H1 (cell line): ENCODE measurements at regions not wholly inside any gene's neighbourhood (a gene's known extent, or its start where the extent isn't known, plus 50 kb on each side); places are given as distances from the start of the nearest gene placed in this dataset.

ENCODE experiments used
- CTCF ChIA-PET: fragments of 300-600 bp; sonication (Branson Sonifier 250); formaldehyde crosslinking; loops from one replicate; lab custom pipeline; 2021; ENCODE audit not compliant: partially characterized antibody; lab: Charles Lee
- POLR2A ChIA-PET: fragments of 300-600 bp; sonication (Branson Sonifier 250); formaldehyde crosslinking; loops from one replicate; lab custom pipeline; 2021; ENCODE audit warnings: inconsistent platforms; ENCODE audit not compliant: partially characterized antibody; lab: Charles Lee
- DNase-seq, 2 experiments: peaks; one replicate each; pipeline versions ENCODE4 v3.0.0 to v3.0.0-alpha.2; 2010 to 2022; ENCODE audit warnings: low spot score in 2 of 2, low read depth in 1 of 2, mixed read lengths in 1 of 2
- FAIRE-seq: peaks from 2 replicates; lab custom pipeline; 2011; peaks lifted over from hg19 to GRCh38; lab: Jason Lieb, UNC
- H2AFZ ChIP-seq: 2 replicates; pipeline ENCODE4 v1.8.1; 2012; ENCODE audit warnings: low read length, inconsistent platforms
- H2AK5ac ChIP-seq: 2 replicates; pipeline ENCODE4 v1.6.1; 2013; ENCODE audit warnings: low read depth, low read length
- H2BK120ac ChIP-seq: replicated peaks from 2 replicates; pipeline ENCODE3; 2013; ENCODE audit warnings: low read depth, low read length, inconsistent platforms
- H2BK12ac ChIP-seq: 2 replicates; pipeline ENCODE4 v1.6.1; 2013; ENCODE audit warnings: low read depth, low read length
- H2BK15ac ChIP-seq: 2 replicates; pipeline ENCODE4 v1.6.1; 2013; ENCODE audit warnings: low read length
- H2BK20ac ChIP-seq: 2 replicates; pipeline ENCODE4 v1.6.1; 2013; ENCODE audit warnings: low read length
- H2BK5ac ChIP-seq: 2 replicates; pipeline ENCODE4 v1.6.1; 2013; ENCODE audit warnings: low read depth, low read length
- H3K14ac ChIP-seq: 2 replicates; pipeline ENCODE4 v1.6.1; 2013; ENCODE audit warnings: inconsistent platforms; ENCODE audit not compliant: insufficient read length
- H3K18ac ChIP-seq: 2 replicates; pipeline ENCODE4 v1.6.1; 2013; ENCODE audit warnings: low read length; ENCODE audit errors: extremely low read depth
- H3K23ac ChIP-seq: 2 replicates; pipeline ENCODE4 v1.6.1; 2013; ENCODE audit warnings: inconsistent platforms; ENCODE audit not compliant: insufficient read length
- H3K23me2 ChIP-seq: 2 replicates; pipeline ENCODE4 v1.6.1; 2013; ENCODE audit warnings: low read depth, low read length
- H3K27ac ChIP-seq: 2 replicates; pipeline ENCODE4 v1.6.1; 2011; ENCODE audit warnings: low read depth, low read length, inconsistent platforms
- H3K27me3 ChIP-seq, 4 experiments: replicated peaks in 1 of 4; 1 replicate in 1 of 4; 2 replicates in 3 of 4; pipeline versions ENCODE4 v1.6.1 to v1.8.1; 2011 to 2013; ENCODE audit warnings: low read length in 3 of 4, mild to moderate bottlenecking in 3 of 4, inconsistent platforms in 2 of 4, mixed read lengths in 2 of 4, moderate library complexity in 1 of 4; ENCODE audit not compliant: control insufficient read depth in 3 of 4, insufficient read depth in 3 of 4; ENCODE audit errors: extremely low read depth in 1 of 4
- H3K36me3 ChIP-seq, 4 experiments: 2 replicates each; pipeline versions ENCODE4 v1.6.1 to v1.8.1; 2011 to 2013; ENCODE audit warnings: mild to moderate bottlenecking in 4 of 4, low read length in 3 of 4, moderate library complexity in 2 of 4, control low read depth in 1 of 4, inconsistent platforms in 1 of 4; ENCODE audit not compliant: insufficient read depth in 4 of 4, control insufficient read depth in 2 of 4
- H3K4ac ChIP-seq: replicated peaks from 2 replicates; pipeline ENCODE3; 2013; ENCODE audit warnings: low read length, low read depth, mixed read lengths, inconsistent platforms; ENCODE audit not compliant: insufficient read length
- H3K4me1 ChIP-seq, 4 experiments: replicated peaks in 1 of 4; 1 replicate in 1 of 4; 2 replicates in 3 of 4; pipeline versions ENCODE4 v1.6.1 to v1.8.1; 2011 to 2013; ENCODE audit warnings: low read length in 3 of 4, inconsistent platforms in 2 of 4, mixed read lengths in 1 of 4; ENCODE audit not compliant: insufficient read depth in 4 of 4, control insufficient read depth in 3 of 4
- H3K4me2 ChIP-seq, 2 experiments: 2 replicates each; pipeline versions ENCODE4 v1.6.1 to v1.8.1; 2011 to 2013; ENCODE audit warnings: low read depth in 2 of 2, low read length in 2 of 2, control low read depth in 1 of 2, inconsistent platforms in 1 of 2, mild to moderate bottlenecking in 1 of 2; ENCODE audit not compliant: insufficient read depth in 1 of 2
- H3K4me3 ChIP-seq, 4 experiments: fragments of 200-600, 300-600 bp in 1 of 4; sonication (generic), shearing (Covaris generic), sonication (Bioruptor Twin) in 1 of 4; 2 replicates each; pipeline versions ENCODE4 v1.5.1 to v1.8.1; 2011 to 2016; ENCODE audit warnings: low read length in 4 of 4, low read depth in 3 of 4, control low read depth in 2 of 4, inconsistent platforms in 2 of 4, mild to moderate bottlenecking in 2 of 4, mixed read lengths in 1 of 4, moderate library complexity in 1 of 4; ENCODE audit not compliant: insufficient read depth in 2 of 4; ENCODE audit errors: extremely low read depth in 1 of 4
- H3K56ac ChIP-seq: replicated peaks from 2 replicates; pipeline ENCODE3; 2013; ENCODE audit warnings: low read depth, mild to moderate bottlenecking, mixed read lengths, low read length, inconsistent platforms; ENCODE audit not compliant: insufficient read length
- H3K79me1 ChIP-seq: 2 replicates; pipeline ENCODE4 v1.6.1; 2013; ENCODE audit warnings: low read depth, low read length, control low read depth
- H3K79me2 ChIP-seq, 2 experiments: 2 replicates each; pipeline versions ENCODE4 v1.6.1 to v1.8.1; 2012 to 2013; ENCODE audit warnings: low read length in 2 of 2, mild to moderate bottlenecking in 2 of 2, inconsistent platforms in 1 of 2; ENCODE audit not compliant: insufficient read depth in 2 of 2, control insufficient read depth in 1 of 2
- H3K9ac ChIP-seq, 4 experiments: replicated peaks in 1 of 4; 1 replicate in 1 of 4; 2 replicates in 3 of 4; pipeline versions ENCODE4 v1.6.1 to v1.8.1; 2011 to 2013; ENCODE audit warnings: low read depth in 3 of 4, low read length in 3 of 4, control low read depth in 2 of 4, mild to moderate bottlenecking in 2 of 4, moderate library complexity in 2 of 4, inconsistent platforms in 1 of 4; ENCODE audit errors: extremely low read depth in 1 of 4
- H3K9me3 ChIP-seq, 2 experiments: 2 replicates each; pipeline versions ENCODE4 v1.6.1 to v1.8.1; 2012 to 2013; ENCODE audit warnings: mild to moderate bottlenecking in 2 of 2, moderate library complexity in 2 of 2, control low read depth in 1 of 2, inconsistent platforms in 1 of 2, low read depth in 1 of 2, low read length in 1 of 2, mixed read lengths in 1 of 2; ENCODE audit not compliant: insufficient read depth in 2 of 2
- H4K20me1 ChIP-seq, 2 experiments: replicated peaks in 1 of 2; 2 replicates each; pipeline versions ENCODE3 to v1.8.1; 2011 to 2013; ENCODE audit warnings: inconsistent platforms in 2 of 2, low read length in 2 of 2, mild to moderate bottlenecking in 1 of 2; ENCODE audit not compliant: insufficient read depth in 2 of 2, control insufficient read depth in 1 of 2
- H4K5ac ChIP-seq: 2 replicates; pipeline ENCODE4 v1.6.1; 2013; ENCODE audit warnings: low read length, low read depth, mixed read lengths, inconsistent platforms; ENCODE audit not compliant: insufficient read length
- H4K8ac ChIP-seq: 2 replicates; pipeline ENCODE4 v1.8.0; 2013; ENCODE audit warnings: mild to moderate bottlenecking, moderate library complexity, low read length, inconsistent platforms; ENCODE audit not compliant: insufficient read depth; ENCODE audit errors: extremely low read depth
- H4K91ac ChIP-seq: replicated peaks from 2 replicates; pipeline ENCODE3; 2013; ENCODE audit warnings: low read length, mixed read lengths, inconsistent platforms; ENCODE audit not compliant: insufficient read length
- BRCA1 ChIP-seq: IDR thresholded peaks from 2 replicates; pipeline ENCODE4 v1.6.1; 2012; ENCODE audit warnings: low read depth, low read length, improper control_type of control experiment
- CEBPB ChIP-seq: IDR thresholded peaks from 2 replicates; pipeline ENCODE4 v1.6.1; 2012; ENCODE audit warnings: low read depth, low read length
- FOSL1 ChIP-seq: IDR thresholded peaks from 2 replicates; pipeline ENCODE4 v1.6.1; 2011; ENCODE audit warnings: mild to moderate bottlenecking, low read depth, low read length, moderate library complexity; ENCODE audit not compliant: insufficient read depth
- KDM4A ChIP-seq: IDR thresholded peaks from one replicate; pipeline ENCODE4 v1.7.1; 2012; ENCODE audit warnings: low read depth, mild to moderate bottlenecking, moderate library complexity, low read length, inconsistent platforms; ENCODE audit not compliant: severe bottlenecking
- NANOG ChIP-seq: IDR thresholded peaks from 2 replicates; pipeline ENCODE4 v1.6.1; 2011; ENCODE audit warnings: low read length, low read depth, mild to moderate bottlenecking, inconsistent platforms; ENCODE audit not compliant: insufficient read depth, poor library complexity, severe bottlenecking
- PHF8 ChIP-seq: fragments of 200-600 bp; sonication (generic); conservative IDR thresholded peaks from 2 replicates; pipeline ENCODE4 v1.7.1; 2012; ENCODE audit warnings: low read depth, mild to moderate bottlenecking, inconsistent platforms, low read length, moderate library complexity
- RAD21 ChIP-seq, 2 experiments: IDR thresholded peaks in 1 of 2; conservative IDR thresholded peaks in 1 of 2; 2 replicates each; pipeline ENCODE4 v1.6.1; 2011; ENCODE audit warnings: low read depth in 2 of 2, low read length in 2 of 2, improper control_type of control experiment in 1 of 2, inconsistent platforms in 1 of 2, mild to moderate bottlenecking in 1 of 2, moderate library complexity in 1 of 2
- RXRA ChIP-seq: IDR thresholded peaks from 2 replicates; pipeline ENCODE4 v1.6.1; 2011; ENCODE audit warnings: low read depth, mild to moderate bottlenecking, low read length, moderate library complexity; ENCODE audit not compliant: insufficient read depth
- SIX5 ChIP-seq: IDR thresholded peaks from 2 replicates; pipeline ENCODE4 v1.6.1; 2011; ENCODE audit warnings: mild to moderate bottlenecking, low read depth, low read length
- SP1 ChIP-seq: IDR thresholded peaks from 2 replicates; pipeline ENCODE4 v1.6.1; 2011; ENCODE audit warnings: low read depth, low read length
- SP4 ChIP-seq: IDR thresholded peaks from 2 replicates; pipeline ENCODE4 v1.6.1; 2012; ENCODE audit warnings: low read length, inconsistent platforms
- SUZ12 ChIP-seq: fragments of 200-600 bp; sonication (generic); IDR thresholded peaks from 2 replicates; pipeline ENCODE4 v1.6.1; 2012; ENCODE audit warnings: mild to moderate bottlenecking, inconsistent platforms, low read length, moderate library complexity, mixed read lengths
- TCF12 ChIP-seq: IDR thresholded peaks from 2 replicates; pipeline ENCODE4 v1.6.1; 2011; ENCODE audit warnings: low read depth, mild to moderate bottlenecking, low read length
- WGBS, 2 experiments: shearing (Covaris generic) in 1 of 2; methylation state at CpG; one replicate each; pipeline versions ENCODE4 v1.1.6 to v1.1.7; 2013 to 2015; ENCODE audit warnings: low lambda C conversion rate in 2 of 2, mixed read lengths in 2 of 2, inconsistent platforms in 1 of 2, low coverage in 1 of 2, missing lambda C conversion rate in 1 of 2; ENCODE audit not compliant: insufficient replicate concordance in 2 of 2, insufficient coverage in 1 of 2, insufficient read length in 1 of 2; ENCODE audit errors: extremely low coverage in 1 of 2, missing lambda C conversion rate in 1 of 2; 5-methylcytosine and 5-hydroxymethylcytosine counted together

DNA sequence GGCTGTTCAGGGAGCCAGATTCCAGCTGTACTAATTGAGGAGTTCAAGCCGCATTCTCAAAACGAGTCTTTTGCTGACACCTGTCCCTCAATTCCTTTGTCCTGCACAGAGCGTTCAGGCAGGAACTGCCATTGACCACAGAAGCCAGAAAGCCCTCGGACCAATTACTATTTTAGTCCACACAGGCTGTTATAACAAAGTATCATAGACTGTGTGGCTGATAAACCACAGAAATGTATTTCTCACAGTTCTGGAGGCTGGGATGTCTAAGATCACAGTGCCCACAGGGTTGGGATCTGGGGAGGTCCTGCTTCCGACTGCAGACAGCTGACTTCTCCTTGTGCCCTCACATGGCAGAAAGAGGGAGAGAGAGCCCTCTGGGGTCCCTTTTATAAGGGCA, 119.8 kb upstream of the ATP6AP2 start:
- Histone ChIP-seq H2BK120ac (no peak overlapping the region), H3K79me1 (no peaks in the 10 kb centered on the region), H3K9me3 (0 out of 4 replicates have a peak, but pooled peaks cover 0 to 5% of the 10 kb centered on the region in 2 experiments), H2BK5ac (no peak overlapping the region), H2BK20ac (no peak overlapping the region), H3K4me2 (no peak overlapping the region), H3K9ac (no peak overlapping the region), H3K18ac (no peak overlapping the region), H4K91ac (no peak overlapping the region), H3K56ac (no peak overlapping the region), H3K4me1 (peaks cover 0 to 7% (median 0%) of the 10 kb centered on the region in 4 experiments; a peak in 2 of 7 replicates), H2BK15ac (no peak overlapping the region), H4K8ac (no peak overlapping the region), H4K20me1 (no peaks in the 10 kb centered on the region), H3K4me3 (no peak overlapping the region), H4K5ac (no peak overlapping the region), H3K79me2 (no peaks in the 10 kb centered on the region), H3K36me3 (no peaks in the 10 kb centered on the region), H3K23me2 (no peaks in the 10 kb centered on the region), H3K4ac (no peak overlapping the region), H2AK5ac (no peak overlapping the region), H3K14ac (no peak overlapping the region), H3K23ac (no peak overlapping the region), H2AFZ (no peak overlapping the region), H2BK12ac (no peak overlapping the region), H3K27me3 (0 out of 7 replicates have a peak, but pooled peaks cover 0 to 3% (median 0%) of the 10 kb centered on the region in 4 experiments), H3K27ac (no peak overlapping the region)
- ChIA-PET CTCF (interaction anchor here (0.5 kb wide), 1 partner anchor 68 kb away, joined by 3 read pairs; no protein-coding TSS in a partner anchor), POLR2A (no interaction called here)
- DNase-seq (no peak), FAIRE-seq (no peak)
- WGBS, 2 experiments: 89% methylated on average over 5 of the region's 5 CpGs; no CpG with 5 or more reads in 1 of the 2 experiments
- TF ChIP-seq SP1 (no peak), SUZ12 (no peak), BRCA1 (no peak), NANOG (no peak), CEBPB (no peak), PHF8 (no peak), RAD21 (IDR thresholded peaks at IDR 0.05 in 1 of 2, conservative IDR thresholded peaks at IDR 0.05 in 1 of 2; ENCODE audit: low read depth in 2 of 2, low read length in 2 of 2) (no peak), FOSL1 (no peak), KDM4A (no peak), TCF12 (no peak), SP4 (no peak), RXRA (no peak), SIX5 (no peak)
